K562 (cell line): ENCODE measurements at regions not wholly inside any gene's neighbourhood (a gene's known extent, or its start where the extent isn't known, plus 50 kb on each side); places are given as distances from the start of the nearest gene placed in this dataset.

Experiments
- ATAC-seq: fragments of 200-7000 bp; cut with Tn5 transposase; 3 replicates; pipeline ENCODE4 v1.9.1; 2020; ENCODE audit warnings: moderate library complexity
- BruUV-seq: library from RNA; stranded (reverse); fragments of 400-500 nt; replicated peaks from 2 replicates; lab custom pipeline; 2021; lab: Mats Ljungman, UMichigan
- CTCF ChIA-PET: fragments of 300-600 bp; formaldehyde crosslinking; extraction: SDS; loops from one replicate; lab custom pipeline; 2021; ENCODE audit warnings: low intra/inter-chr PET ratio; lab: Yijun Ruan, JAX
- POLR2A ChIA-PET: fragments of 300-600, 350-650 bp; sonication (Branson Sonifier 250); formaldehyde crosslinking; extraction: SDS; loops from one replicate; lab custom pipeline; 2021; ENCODE audit warnings: antibody characterized with exemption, inconsistent platforms; lab: Yijun Ruan, JAX
- DNase-seq, 4 experiments: peaks; one replicate each; pipeline versions ENCODE4 v3.0.0 to v3.0.0-alpha.2; 2011 to 2018; ENCODE audit warnings: low spot score in 3 of 4, mixed read lengths in 3 of 4; ENCODE audit errors: extremely low read depth in 1 of 4
- FAIRE-seq: peaks from 2 replicates; lab custom pipeline; 2011; peaks lifted over from hg19 to GRCh38; lab: Jason Lieb, UNC
- H2AFZ ChIP-seq: 2 replicates; pipeline ENCODE4 v1.6.0; 2011; ENCODE audit warnings: low read depth, low read length, control low read depth, inconsistent platforms
- H3K27ac ChIP-seq: fragments of 200-600 bp; 3 replicates; pipeline ENCODE4 v1.8.0; 2011; ENCODE audit warnings: low read depth, mild to moderate bottlenecking, control low read depth, inconsistent platforms, low read length, moderate library complexity, mixed read lengths; ENCODE audit errors: extremely low read depth
- H3K27me3 ChIP-seq, 2 experiments: fragments of 300-600 bp in 1 of 2; 2 replicates in 1 of 2; 3 replicates in 1 of 2; pipeline versions ENCODE4 v1.6.0 to v1.8.0; 2011; ENCODE audit warnings: inconsistent platforms in 2 of 2, low read length in 2 of 2, mild to moderate bottlenecking in 1 of 2, mixed read lengths in 1 of 2, moderate library complexity in 1 of 2; ENCODE audit not compliant: control insufficient read depth in 2 of 2, insufficient read depth in 2 of 2
- H3K36me3 ChIP-seq: fragments of 300-600 bp; 3 replicates; pipeline ENCODE4 v1.8.0; 2011; ENCODE audit warnings: mild to moderate bottlenecking, low read length, inconsistent platforms; ENCODE audit not compliant: control insufficient read depth, insufficient read depth
- H3K4me1 ChIP-seq, 2 experiments: fragments of 200-600 bp in 1 of 2; replicated peaks in 1 of 2; 2 replicates in 1 of 2; 3 replicates in 1 of 2; pipeline versions ENCODE4 v1.5.1 to v1.8.0; 2011; ENCODE audit warnings: inconsistent platforms in 2 of 2, low read length in 2 of 2, mild to moderate bottlenecking in 1 of 2, mixed read lengths in 1 of 2, moderate library complexity in 1 of 2; ENCODE audit not compliant: control insufficient read depth in 2 of 2, insufficient read depth in 2 of 2
- H3K4me2 ChIP-seq: 2 replicates; pipeline ENCODE4 v1.6.1; 2011; ENCODE audit warnings: low read length, control low read depth, inconsistent platforms, mixed read lengths; ENCODE audit not compliant: insufficient read depth
- H3K4me3 ChIP-seq: fragments of 200-600 bp; sonication (generic), shearing (Covaris generic); 2 replicates; pipeline ENCODE4 v1.5.1; 2016; ENCODE audit warnings: control low read depth, inconsistent platforms
- H3K79me2 ChIP-seq: fragments of 200-600 bp; 3 replicates; pipeline ENCODE4 v1.8.0; 2011; ENCODE audit warnings: low read length, inconsistent platforms; ENCODE audit not compliant: control insufficient read depth, insufficient read depth
- H3K9ac ChIP-seq, 2 experiments: 2 replicates each; pipeline versions ENCODE4 v1.6.0 to v1.6.1; 2011; ENCODE audit warnings: low read depth in 2 of 2, low read length in 2 of 2, control low read depth in 1 of 2, inconsistent platforms in 1 of 2, mild to moderate bottlenecking in 1 of 2, mixed read lengths in 1 of 2; ENCODE audit not compliant: insufficient read depth in 1 of 2
- H3K9me1 ChIP-seq: one replicate; pipeline ENCODE4 v1.6.0; 2011; ENCODE audit warnings: inconsistent platforms, mild to moderate bottlenecking, low read length, moderate library complexity; ENCODE audit not compliant: control insufficient read depth, insufficient read depth
- H3K9me3 ChIP-seq: replicated peaks from 2 replicates; pipeline ENCODE4 v1.5.1; 2011; ENCODE audit warnings: low read depth, low read length, inconsistent platforms; ENCODE audit not compliant: control insufficient read depth, insufficient read depth
- H4K20me1 ChIP-seq: replicated peaks from 2 replicates; pipeline ENCODE4 v1.6.1; 2011; ENCODE audit warnings: low read length, inconsistent platforms, mixed read lengths; ENCODE audit not compliant: control insufficient read depth, insufficient read depth
- BHLHE40 ChIP-seq: IDR thresholded peaks from 2 replicates; pipeline ENCODE4 v1.6.1; 2011; ENCODE audit warnings: low read length, improper control_type of control experiment
- BRD9 ChIP-seq: fragments of 450-650 bp; IDR thresholded peaks from 2 replicates; pipeline ENCODE4 v1.6.1; 2018; ENCODE audit warnings: low read depth; ENCODE audit not compliant: partially characterized antibody
- CBX3 ChIP-seq, 2 experiments: IDR thresholded peaks; 1 replicate in 1 of 2; 2 replicates in 1 of 2; pipeline ENCODE4 v1.6.1; 2012; ENCODE audit warnings: inconsistent platforms in 2 of 2, low read length in 2 of 2, borderline replicate concordance in 1 of 2, control low read depth in 1 of 2
- HDAC1 ChIP-seq, 2 experiments: fragments of 450-650 bp; IDR thresholded peaks; 2 replicates each; pipeline ENCODE4 v1.6.1; 2016 to 2017; ENCODE audit warnings: inconsistent platforms in 1 of 2, mild to moderate bottlenecking in 1 of 2, moderate library complexity in 1 of 2
- JUN ChIP-seq, 2 experiments: sonication (generic) in 1 of 2; formaldehyde crosslinking in 1 of 2; IDR thresholded peaks; 2 replicates each; pipeline versions ENCODE4 v1.6.1 to v1.8.0; 2012 to 2022; ENCODE audit warnings: borderline replicate concordance in 2 of 2, mild to moderate bottlenecking in 2 of 2, improper control_type of control experiment in 1 of 2, low read depth in 1 of 2, low read length in 1 of 2, missing genetic modification reagents in 1 of 2
- KDM1A ChIP-seq, 2 experiments: fragments of 450-650 bp; IDR thresholded peaks; 2 replicates each; pipeline ENCODE4 v1.6.1; 2016; ENCODE audit warnings: mild to moderate bottlenecking in 2 of 2
- MYBL2 ChIP-seq, 2 experiments: fragments of 450-650 bp in 1 of 2; sonication (generic) in 1 of 2; formaldehyde crosslinking in 1 of 2; IDR thresholded peaks; 2 replicates each; pipeline versions ENCODE4 v1.6.1 to v1.8.1; 2017 to 2022; ENCODE audit warnings: borderline replicate concordance in 1 of 2, inconsistent platforms in 1 of 2, low read depth in 1 of 2, mild to moderate bottlenecking in 1 of 2, missing genetic modification reagents in 1 of 2, moderate library complexity in 1 of 2
- POLR2H ChIP-seq: IDR thresholded peaks from 2 replicates; pipeline ENCODE4 v1.6.1; 2016; ENCODE audit warnings: missing genetic modification characterization, low read depth, mild to moderate bottlenecking, control low read depth, missing compliant biosample characterization, moderate library complexity
- PTRF ChIP-seq: fragments of 450-650 bp; IDR thresholded peaks from 2 replicates; pipeline ENCODE4 v1.6.1; 2016; ENCODE audit warnings: mild to moderate bottlenecking, missing genetic modification characterization, missing compliant biosample characterization
- SMAD4 ChIP-seq: fragments of 250-450 bp; sonication (Bioruptor Pico); conservative IDR thresholded peaks from 2 replicates; pipeline ENCODE4 v1.8.0; 2021; ENCODE audit warnings: inconsistent platforms, mild to moderate bottlenecking, moderate library complexity
- SMARCC2 ChIP-seq: fragments of 450-650 bp; IDR thresholded peaks from 2 replicates; pipeline ENCODE4 v1.6.1; 2017; ENCODE audit warnings: antibody characterized with exemption, moderate library complexity, mild to moderate bottlenecking, low read depth
- ZBED1 ChIP-seq: IDR thresholded peaks from 2 replicates; pipeline ENCODE4 v1.6.1; 2014
- WGBS: fragments of 100-300 bp; shearing (Covaris generic); methylation state at CpG from one replicate; pipeline ENCODE4 v1.1.6; 2016; ENCODE audit warnings: low coverage, mixed read lengths; ENCODE audit not compliant: insufficient coverage; ENCODE audit errors: missing lambda C conversion rate; 5-methylcytosine and 5-hydroxymethylcytosine counted together
- in situ Hi-C: fragments of 300-500 bp; cut with MboI; formaldehyde crosslinking; loops from 4 replicates; pipeline ENCODE4 v1.15.0; 2018; ENCODE audit warnings: inconsistent platforms, mixed read lengths
- intact Hi-C: fragments of 100-400 bp; cut with micrococcal nuclease; formaldehyde crosslinking; loops from 2 replicates; pipeline ENCODE4 v1.14.2; 2022

DNA sequence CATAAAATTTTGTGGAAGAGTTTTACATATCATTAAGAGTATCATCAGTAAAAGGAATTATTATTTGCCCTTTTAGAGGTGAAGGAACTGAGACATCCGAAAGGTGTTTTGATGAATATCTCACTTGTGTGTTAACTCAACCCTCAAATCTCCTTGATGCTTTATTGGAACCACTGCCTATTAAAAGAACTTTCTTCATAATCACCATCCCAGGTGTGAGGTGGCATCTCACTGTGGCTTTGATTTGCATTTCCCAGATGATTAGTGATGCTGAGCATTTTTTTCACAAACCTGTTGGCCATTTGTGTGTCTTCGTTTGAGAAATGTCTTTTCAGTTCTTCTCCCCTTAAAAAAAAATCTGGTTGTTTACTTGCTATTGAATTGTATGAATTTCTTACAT, 134.0 kb upstream of the SYN3 start:
- in situ Hi-C loops, result no loop called here
- H3K36me3 ChIP-seq, result no peaks in the 10 kb centered on the region
- intact Hi-C loops, result no loop called here
- no peaks in the 10 kb centered on the region for H3K9me1 ChIP-seq
- H4K20me1 ChIP-seq, result no peaks in the 10 kb centered on the region
- ChIA-PET POLR2A (no interaction called here), CTCF (no interaction called here)
- H3K27ac ChIP-seq, result no peak overlapping the region
- no peak overlapping the region for H3K4me3 ChIP-seq
- no peak overlapping the region for H3K4me2 ChIP-seq
- DNase-seq (no peak), ATAC-seq (no peak), FAIRE-seq (no peak)
- TF ChIP-seq KDM1A (IDR thresholded peaks at IDR 0.05) (no peak), POLR2H (tag) (no peak), MYBL2 (IDR thresholded peaks at IDR 0.05; ENCODE audit: low read depth) (no peak), MYBL2 (CRISPR knock-in tag; IDR thresholded peaks at IDR 0.05; ENCODE audit: borderline replicate concordance) (no peak)
- no peaks in the 10 kb centered on the region for H3K4me1 ChIP-seq
- no peak overlapping the region for H2AFZ ChIP-seq
- no peaks in the 10 kb centered on the region for H3K9me3 ChIP-seq
- WGBS, result 0% methylated on average over 2 of the region's 2 CpGs
- H3K79me2 ChIP-seq, result no peaks in the 10 kb centered on the region
- no peaks in the 10 kb centered on the region for H3K27me3 ChIP-seq
- no peak overlapping the region for H3K9ac ChIP-seq
- BruUV-seq, result no TSS peak

DNA sequence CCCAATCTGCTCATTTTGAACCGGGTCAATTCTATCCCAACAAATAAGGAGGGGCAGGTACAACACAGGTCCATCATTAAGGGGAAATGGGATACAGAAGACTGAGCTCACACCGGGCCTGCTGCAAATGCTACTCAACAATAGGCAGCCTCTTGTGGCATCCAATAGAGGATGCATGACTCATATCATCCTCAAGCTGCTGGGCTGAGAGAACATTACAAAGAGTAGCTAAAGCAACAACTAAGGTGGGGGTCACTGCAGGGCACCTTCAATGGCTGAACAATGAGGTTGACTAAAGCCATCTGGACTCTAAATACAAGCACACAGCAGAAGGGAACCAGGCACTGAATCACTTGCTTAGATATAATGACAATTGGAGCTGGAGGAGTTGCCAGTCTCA, 130.1 kb upstream of the SYN3 start:
- intact Hi-C loops (no loop called here), in situ Hi-C loops (no loop called here)
- Histone ChIP-seq H3K27ac (no peak overlapping the region), H3K9ac (no peak overlapping the region), H2AFZ (no peak overlapping the region), H4K20me1 (no peaks in the 10 kb centered on the region), H3K36me3 (no peaks in the 10 kb centered on the region), H3K79me2 (no peaks in the 10 kb centered on the region), H3K4me3 (no peak overlapping the region), H3K9me1 (no peaks in the 10 kb centered on the region), H3K4me2 (no peak overlapping the region), H3K4me1 (no peaks in the 10 kb centered on the region), H3K9me3 (no peaks in the 10 kb centered on the region), H3K27me3 (no peaks in the 10 kb centered on the region)
- ChIA-PET CTCF (no interaction called here), POLR2A (no interaction called here)
- DNase-seq (no peak), ATAC-seq (no peak), FAIRE-seq (no peak)
- WGBS, result 0% methylated on average over 2 of the region's 2 CpGs
- no TSS peak for BruUV-seq
- TF ChIP-seq BHLHE40 (no peak), CBX3 (IDR thresholded peaks at IDR 0.05; ENCODE audit: borderline replicate concordance in 1 of 2, low read length in 2 of 2) (no peak), ZBED1 (no peak), JUN (IDR thresholded peaks at IDR 0.05; ENCODE audit: borderline replicate concordance, low read depth, low read length) (no peak), JUN (CRISPR knock-in tag; IDR thresholded peaks at IDR 0.05; ENCODE audit: borderline replicate concordance) (no peak), SMARCC2 (no peak), KDM1A (IDR thresholded peaks at IDR 0.05) (no peak), HDAC1 (IDR thresholded peaks at IDR 0.05) (no peak), BRD9 (no peak), SMAD4 (CRISPR knock-in tag) (no peak), PTRF (tag) (no peak)
